H1 (cell line): ENCODE measurements at regions not wholly inside any gene's neighbourhood (a gene's known extent, or its start where the extent isn't known, plus 50 kb on each side); places are given as distances from the start of the nearest gene placed in this dataset.

Experiments used
- CTBP2 ChIP-seq: IDR thresholded peaks from 2 replicates; pipeline ENCODE4 v1.7.0; 2011; ENCODE audit warnings: borderline replicate concordance, mild to moderate bottlenecking, moderate library complexity, mixed read lengths, low read length; ENCODE audit not compliant: insufficient read depth, insufficient read length
- HDAC6 ChIP-seq: IDR thresholded peaks from one replicate; pipeline ENCODE4 v1.7.1; 2012; ENCODE audit warnings: low read depth, mild to moderate bottlenecking, inconsistent platforms, low read length, moderate library complexity
- PHF8 ChIP-seq: fragments of 200-600 bp; sonication (generic); conservative IDR thresholded peaks from 2 replicates; pipeline ENCODE4 v1.7.1; 2012; ENCODE audit warnings: low read depth, mild to moderate bottlenecking, inconsistent platforms, low read length, moderate library complexity
- SIRT6 ChIP-seq: IDR thresholded peaks from one replicate; pipeline ENCODE4 v1.7.1; 2012; ENCODE audit warnings: low read length, inconsistent platforms
- SP2 ChIP-seq: IDR thresholded peaks from 2 replicates; pipeline ENCODE4 v1.6.1; 2012; ENCODE audit warnings: mild to moderate bottlenecking, low read length, inconsistent platforms

- TF ChIP-seq CTBP2 (no peak), HDAC6 (no peak), SIRT6 (no peak), SP2 (no peak), PHF8 (no peak)
Observed at GRCh38 chr14:101445278-101445677, 116.0 kb upstream of the DIO3 start (continued).
